Ovary (tissue), 7 donors: ENCODE measurements at regions not wholly inside any gene's neighbourhood (a gene's known extent, or its start where the extent isn't known, plus 50 kb on each side); places are given as distances from the start of the nearest gene placed in this dataset.

Source experiments
- DNase-seq, 5 donors: peaks; one replicate each; pipeline ENCODE4 v3.0.0-alpha.2; 2019 to 2020
- H3K27ac ChIP-seq, 2 donors: fragments of 200-600 bp; one replicate each; pipeline versions ENCODE4 v1.5.1 to v1.8.0; 2019 to 2022
- H3K27me3 ChIP-seq: fragments of 200-600 bp; one replicate; pipeline ENCODE4 v1.8.0; 2022
- H3K36me3 ChIP-seq: fragments of 200-600 bp; sonication (generic); one replicate; pipeline ENCODE4 v1.5.1; 2019
- H3K4me1 ChIP-seq: one replicate; pipeline ENCODE4 v1.8.1; 2013; ENCODE audit warnings: mild to moderate bottlenecking, moderate library complexity; ENCODE audit not compliant: insufficient read depth
- H3K4me3 ChIP-seq: fragments of 200-600 bp; sonication (generic); one replicate; pipeline ENCODE4 v1.5.1; 2017
- H3K9me3 ChIP-seq, 2 donors: fragments of 200-600 bp in 1 of 2; sonication (generic) in 1 of 2; one replicate each; pipeline versions ENCODE4 v1.5.1 to v1.8.1; 2013 to 2019; ENCODE audit warnings: mild to moderate bottlenecking in 1 of 2, moderate library complexity in 1 of 2
- CTCF ChIP-seq, 3 donors: fragments of 450-650 bp in 2 of 3; fragments of 200-600 bp in 1 of 3; IDR thresholded peaks; one replicate each; pipeline versions ENCODE4 v1.5.1 to v1.8.0; 2016 to 2022; ENCODE audit warnings: antibody characterized with exemption in 3 of 3, mild to moderate bottlenecking in 1 of 3
- EP300 ChIP-seq: sonication (generic); formaldehyde crosslinking; IDR thresholded peaks from one replicate; pipeline ENCODE4 v1.6.1; 2017; ENCODE audit warnings: antibody characterized with exemption
- POLR2A ChIP-seq: fragments of 450-650 bp; IDR thresholded peaks from one replicate; pipeline ENCODE4 v1.6.1; 2017; ENCODE audit warnings: antibody characterized with exemption, mild to moderate bottlenecking, moderate library complexity
- WGBS, 3 donors: extraction: QIAGEN DNeasy Blood & Tissue Kit in 1 of 3; methylation state at CpG; one replicate each; pipeline versions ENCODE4 v1.1.5 to v1.1.7; 2013 to 2017; 5-methylcytosine and 5-hydroxymethylcytosine counted together
- intact Hi-C, 4 donors: fragments of 100-400 bp; cut with DNase I; formaldehyde crosslinking; loops; one replicate each; pipeline versions ENCODE4 v1.11.0 to v1.15.1; 2022 to 2023
- donor health status: DM: no; HTN: no; CAD: no; lungs with moderate emphysema.
- donor health status: DM: no; HTN: no; CAD: no.
- donor health status: Bipolar disorder and iron deficiency.
- donor health status: DM: no; HTN: no; CAD: no.
- donor health status: DM: yes; HTN: yes; CAD: no.

GRCh38 chr3:148146947-148147826 is 550.5 kb upstream of the AGTR1 start:
- H3K27me3 ChIP-seq, result no peaks in the 10 kb centered on the region
- no peak overlapping the region for H3K27ac ChIP-seq
- DNase-seq, result no peak
- TF ChIP-seq EP300 (no peak), POLR2A (no peak), CTCF (IDR thresholded peaks at IDR 0.05) (no peak)
- no peaks in the 10 kb centered on the region for H3K36me3 ChIP-seq
- intact Hi-C loops, result no loop called here
- no peaks in the 10 kb centered on the region for H3K9me3 ChIP-seq
- no peaks in the 10 kb centered on the region for H3K4me1 ChIP-seq
- H3K4me3 ChIP-seq, result no peak overlapping the region
- 36 to 39% (median 37%) methylated on average over 2 of the region's 2 CpGs for WGBS, 3 donors

- TF ChIP-seq POLR2A, result no peak
- TF ChIP-seq EP300, result no peak
- TF ChIP-seq CTCF (IDR thresholded peaks at IDR 0.05), result no peak
- Histone ChIP-seq H3K4me3 (no peak overlapping the region), H3K27me3 (no peaks in the 10 kb centered on the region), H3K9me3 (no peaks in the 10 kb centered on the region), H3K27ac (no peak overlapping the region), H3K4me1 (no peaks in the 10 kb centered on the region), H3K36me3 (no peaks in the 10 kb centered on the region)
- DNase-seq, result no peak
- intact Hi-C loops, result no loop called here
- 76 to 84% (median 80%) methylated on average over 2 of the region's 2 CpGs for WGBS, 3 donors
Measured at GRCh38 chr3:148147903-148148302, 549.8 kb upstream of the AGTR1 start.

GRCh38 chr3:148149556-148149955 is 548.1 kb upstream of the AGTR1 start:
- H3K27me3 ChIP-seq, result no peaks in the 10 kb centered on the region
- H3K4me3 ChIP-seq, result no peak overlapping the region
- no peak overlapping the region for H3K27ac ChIP-seq
- TF ChIP-seq CTCF (IDR thresholded peaks at IDR 0.05), result no peak
- H3K9me3 ChIP-seq, result no peaks in the 10 kb centered on the region
- no peak for DNase-seq
- H3K36me3 ChIP-seq, result no peaks in the 10 kb centered on the region
- intact Hi-C loops, result no loop called here
- no peaks in the 10 kb centered on the region for H3K4me1 ChIP-seq
- 67 to 78% (median 76%) methylated on average over 2 of the region's 2 CpGs for WGBS, 3 donors

- H3K27me3 ChIP-seq, result no peaks in the 10 kb centered on the region
- 78 to 84% (median 80%) methylated on average over 2 of the region's 2 CpGs for WGBS, 3 donors
Measured at GRCh38 chr3:148150141-148150540, 547.6 kb upstream of the AGTR1 start.

More at GRCh38 chr3:148150141-148150540, 547.6 kb upstream of the AGTR1 start:
- no peak for DNase-seq
- Histone ChIP-seq H3K4me1 (no peaks in the 10 kb centered on the region), H3K36me3 (no peaks in the 10 kb centered on the region), H3K4me3 (no peak overlapping the region), H3K9me3 (no peaks in the 10 kb centered on the region), H3K27ac (no peak overlapping the region)
- intact Hi-C loops, result no loop called here
- no peak for TF ChIP-seq POLR2A
- no peak for TF ChIP-seq EP300
- no peak for TF ChIP-seq CTCF (IDR thresholded peaks at IDR 0.05)
